HG03520 (cell line): ENCODE measurements at regions not wholly inside any gene's neighbourhood (a gene's known extent, or its start where the extent isn't known, plus 50 kb on each side); places are given as distances from the start of the nearest gene placed in this dataset.

Experiments used
- ATAC-seq: cut with Tn5 transposase; IDR thresholded peaks from one replicate; pipeline ENCODE4 v1.9.1; 2021; ENCODE audit warnings: mild to moderate bottlenecking, moderate library complexity; ENCODE audit not compliant: unreplicated experiment

DNA sequence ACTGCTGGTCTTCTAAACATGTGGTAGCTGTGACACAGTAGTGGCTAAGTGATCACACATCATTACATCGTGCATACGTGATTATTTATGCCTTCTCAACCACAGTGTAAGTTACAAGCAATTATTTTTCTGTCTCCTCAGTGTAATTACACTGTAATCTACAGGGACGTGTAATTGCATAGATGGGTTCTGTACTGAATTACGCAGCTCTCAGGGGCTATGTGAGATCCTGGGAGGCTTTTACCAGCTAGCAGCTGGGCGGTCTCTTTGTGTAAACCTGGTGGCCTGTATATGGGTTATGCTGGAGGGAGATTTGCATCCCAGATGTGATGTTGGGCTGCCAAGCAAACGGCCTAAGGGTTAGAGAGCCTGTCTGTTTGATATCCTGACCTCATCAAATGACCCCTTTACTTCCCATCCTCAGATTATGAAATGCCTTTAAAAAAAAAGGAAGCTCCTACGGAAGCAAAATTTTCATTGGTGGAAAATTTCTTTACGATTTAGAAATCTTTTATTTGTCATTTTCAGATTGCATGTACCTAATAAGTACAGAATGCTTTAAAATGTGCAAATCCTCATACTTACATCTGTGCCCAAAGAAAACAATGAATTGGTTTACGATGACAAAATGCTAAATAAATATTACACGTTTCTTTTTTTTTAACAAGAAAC lies 402.8 kb upstream of the JAG1 start:
- no peak for ATAC-seq

DNA sequence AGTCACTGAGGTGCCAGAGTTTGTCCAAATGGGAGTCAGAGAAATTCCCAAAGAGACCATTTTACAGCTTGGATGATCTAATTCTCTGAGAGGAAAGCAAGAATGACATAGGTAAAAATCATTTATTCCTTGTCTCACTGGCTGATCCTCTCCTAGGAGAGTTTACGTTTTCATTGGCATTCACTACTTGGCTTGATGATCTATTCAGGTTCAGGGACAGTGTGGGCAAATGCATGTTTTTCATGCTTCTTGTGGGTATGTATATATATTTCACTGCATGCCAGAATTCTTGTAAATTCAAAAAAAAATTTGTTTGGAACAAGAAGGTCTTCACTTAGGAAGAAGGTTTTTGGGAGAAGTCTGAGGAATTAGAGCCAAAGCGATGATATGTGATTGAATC lies 403.4 kb upstream of the JAG1 start:
- ATAC-seq: no peak

DNA sequence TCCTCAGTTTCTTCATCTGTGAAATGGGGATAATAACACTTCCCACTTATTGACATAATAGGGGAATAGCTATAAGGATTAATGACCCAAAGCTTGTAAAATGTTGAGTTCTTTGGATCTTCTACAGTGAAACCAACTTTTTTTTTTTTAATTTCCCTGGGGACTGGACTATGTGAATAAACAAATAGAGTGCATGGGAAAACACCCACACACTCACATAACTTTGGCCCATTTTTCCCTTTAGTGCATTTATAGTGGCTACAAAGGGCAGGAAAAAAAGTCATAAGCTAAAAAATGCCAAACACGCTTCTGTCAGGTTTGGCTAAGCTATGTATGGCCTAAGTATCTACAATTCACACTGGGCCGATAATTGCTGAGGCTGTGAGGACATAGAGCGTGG lies 406.2 kb upstream of the JAG1 start:
- no peak for ATAC-seq

DNA sequence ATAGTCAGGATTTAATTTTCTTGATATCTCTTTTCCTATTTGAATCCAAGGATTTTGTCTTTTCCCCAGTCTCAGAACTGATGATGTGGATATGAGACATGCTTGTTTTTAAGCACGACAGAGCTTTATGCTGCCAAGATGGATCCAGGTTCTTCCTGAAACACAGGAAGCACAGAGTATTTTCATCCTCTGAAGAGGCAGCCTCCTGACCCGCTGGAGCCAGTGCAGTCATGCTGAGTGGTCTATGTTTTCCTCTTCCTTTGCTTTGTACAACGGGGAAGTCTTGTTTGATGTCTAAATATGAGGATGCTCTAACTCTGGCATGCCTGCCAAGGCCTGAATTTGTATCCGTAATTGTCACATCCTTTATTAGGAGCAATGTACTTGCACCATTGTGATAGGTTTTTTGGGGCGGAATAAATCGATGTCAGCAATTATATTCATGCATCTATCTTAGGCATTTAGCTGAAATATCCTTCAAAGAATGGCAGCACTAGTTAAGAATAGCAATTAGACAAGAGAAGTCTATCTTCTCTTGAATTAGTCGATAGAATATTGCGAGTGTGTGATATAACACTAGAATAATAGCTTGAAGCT lies 407.1 kb upstream of the JAG1 start:
- no peak for ATAC-seq

DNA sequence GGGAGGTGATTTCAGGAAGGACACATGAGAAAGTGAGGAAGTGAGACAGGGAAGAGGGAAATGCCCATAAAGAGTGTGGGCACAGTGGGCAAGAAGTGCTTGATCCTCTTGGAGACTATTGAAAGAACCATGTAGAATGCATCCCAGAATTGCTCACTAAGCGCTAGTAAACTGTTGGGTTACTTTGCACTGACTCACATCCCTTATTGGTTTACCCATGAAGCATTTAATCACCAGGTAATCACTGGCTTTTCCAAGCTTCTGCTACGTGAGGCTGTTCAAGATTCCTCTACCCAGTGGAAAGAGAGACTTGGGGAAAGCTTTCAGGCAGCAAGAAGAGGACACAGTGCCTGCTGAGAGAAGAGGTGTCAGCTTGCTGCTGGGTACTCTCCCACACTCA lies 410.0 kb upstream of the JAG1 start:
- no peak for ATAC-seq

DNA sequence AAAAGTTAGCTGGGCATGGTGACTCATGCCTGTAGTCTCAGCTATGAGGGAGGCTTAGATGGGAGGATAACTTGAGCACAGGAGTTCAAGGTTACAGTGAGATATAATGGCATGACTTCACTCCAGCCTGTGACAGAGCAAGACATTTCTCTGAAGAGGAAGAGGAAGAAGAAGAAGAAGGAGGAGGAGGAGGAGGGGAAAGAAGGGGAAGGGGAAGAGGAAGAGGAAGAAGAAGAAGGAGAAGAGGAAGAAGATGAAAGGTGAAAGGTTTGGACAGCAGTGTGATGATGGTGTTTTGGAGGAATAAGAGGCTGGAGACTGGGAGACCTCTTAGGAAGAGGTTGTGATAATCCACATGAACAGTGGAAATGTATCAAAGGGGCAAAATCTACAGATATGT lies 410.7 kb upstream of the JAG1 start:
- ATAC-seq: no peak

DNA sequence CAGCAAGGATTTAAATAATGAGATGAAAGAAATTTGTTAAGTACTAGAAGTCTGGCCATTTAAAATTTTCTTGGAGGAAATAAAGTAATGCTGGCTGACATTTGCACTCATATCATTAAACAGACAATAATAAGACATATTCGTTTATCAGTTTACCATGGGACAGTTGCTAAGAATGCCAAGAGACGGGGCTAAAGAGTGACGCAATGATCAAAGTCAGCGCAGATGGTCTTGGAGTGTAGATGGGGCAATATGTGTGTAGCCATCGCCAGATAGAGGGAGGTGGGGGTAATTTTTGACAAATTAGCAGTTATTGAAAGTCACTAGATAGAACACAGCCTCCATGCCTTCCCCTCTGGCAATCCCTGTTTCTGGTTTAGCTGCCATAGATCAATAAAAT lies 413.2 kb upstream of the JAG1 start:
- ATAC-seq: no peak

DNA sequence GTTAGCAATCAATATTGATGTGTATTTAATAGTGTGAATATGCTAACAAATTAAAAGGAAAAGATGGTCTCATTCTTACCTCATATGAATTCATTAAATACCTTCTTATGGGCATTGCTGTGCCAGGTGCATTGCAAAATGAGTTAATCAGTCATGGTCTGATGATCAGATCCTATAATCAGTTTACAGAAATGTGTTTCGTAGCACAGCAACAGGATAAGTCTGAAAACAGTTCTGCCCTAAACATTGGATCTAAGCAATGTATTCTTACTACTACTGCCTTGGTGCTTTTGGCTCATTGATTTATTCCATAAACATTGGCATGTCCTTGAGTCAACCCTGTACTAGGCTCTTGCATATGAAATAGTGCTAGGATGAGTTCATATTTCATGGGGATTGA lies 417.0 kb upstream of the JAG1 start:
- no peak for ATAC-seq

DNA sequence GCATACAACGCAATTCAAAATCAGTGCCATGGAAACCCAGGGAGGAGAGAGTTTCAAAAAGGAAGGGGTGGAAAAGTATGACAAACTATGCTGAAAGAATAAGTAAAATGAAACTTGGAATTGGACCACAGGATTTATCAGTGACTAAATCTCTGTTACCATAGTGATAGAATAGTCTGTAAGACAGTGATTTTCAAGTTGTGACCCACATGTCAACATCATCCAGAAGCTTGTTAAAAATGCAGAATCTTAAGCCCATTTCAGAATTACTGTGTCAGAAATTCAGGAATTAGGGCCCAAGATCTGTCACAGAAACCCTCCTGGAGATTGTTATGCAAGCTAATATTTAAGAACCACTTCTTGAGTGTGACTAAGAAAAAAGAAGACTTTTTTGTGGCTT lies 417.7 kb upstream of the JAG1 start:
- ATAC-seq: no peak

DNA sequence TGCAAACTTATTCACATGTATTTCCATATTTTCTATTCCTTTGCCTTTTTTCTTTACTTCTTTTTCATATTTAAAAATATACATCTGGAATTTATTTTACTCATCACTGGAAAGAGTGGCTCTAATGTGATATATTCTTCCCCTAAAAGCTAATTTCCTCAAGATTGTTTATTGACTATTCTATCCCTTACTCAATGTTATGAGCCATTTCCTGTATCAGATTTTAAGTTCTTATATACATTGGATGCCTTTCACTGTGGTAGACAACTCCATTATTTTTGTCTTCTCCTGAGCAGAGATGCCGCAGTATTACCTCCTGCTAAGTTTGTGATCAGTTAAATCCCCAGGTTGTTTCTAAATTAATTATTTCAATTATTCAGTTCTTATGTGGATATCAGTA lies 418.4 kb upstream of the JAG1 start:
- ATAC-seq: no peak

DNA sequence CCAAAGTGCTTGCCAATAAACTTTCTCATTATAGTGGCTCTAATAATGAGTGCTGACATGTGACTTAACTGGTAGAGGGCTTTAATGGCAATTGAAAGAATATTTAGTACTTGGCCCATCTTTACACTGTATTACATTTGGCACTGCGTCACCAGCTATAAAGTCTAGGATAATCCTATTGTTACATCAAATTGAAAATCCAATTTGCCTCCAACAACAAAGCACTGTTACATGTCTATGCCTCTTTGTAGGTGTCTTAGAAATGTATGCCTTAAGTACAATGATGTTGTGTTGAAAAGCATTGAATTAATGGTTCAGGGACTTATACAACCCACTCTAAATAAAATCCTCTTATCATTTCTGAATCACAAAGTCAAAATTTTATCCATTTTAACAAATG lies 420.4 kb upstream of the JAG1 start:
- ATAC-seq: no peak

DNA sequence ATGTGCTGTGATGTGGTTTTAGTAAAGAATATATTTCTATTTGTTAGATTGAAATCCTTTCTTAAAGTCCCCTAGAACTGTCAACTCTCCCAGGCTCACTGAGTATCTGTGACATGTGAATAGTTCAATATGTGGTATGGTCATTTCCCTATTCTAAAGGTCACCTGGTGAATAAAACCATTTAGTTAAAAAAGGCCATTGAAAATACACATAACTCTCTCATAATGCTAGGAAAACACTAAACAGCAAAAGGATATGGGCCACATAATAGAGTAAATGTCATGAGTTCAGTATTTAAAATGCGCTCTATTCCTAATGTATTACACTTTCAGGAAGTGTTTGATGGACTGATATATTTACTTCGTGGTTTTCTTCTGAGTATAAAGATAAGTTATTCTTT lies 420.9 kb upstream of the JAG1 start:
- ATAC-seq: no peak

DNA sequence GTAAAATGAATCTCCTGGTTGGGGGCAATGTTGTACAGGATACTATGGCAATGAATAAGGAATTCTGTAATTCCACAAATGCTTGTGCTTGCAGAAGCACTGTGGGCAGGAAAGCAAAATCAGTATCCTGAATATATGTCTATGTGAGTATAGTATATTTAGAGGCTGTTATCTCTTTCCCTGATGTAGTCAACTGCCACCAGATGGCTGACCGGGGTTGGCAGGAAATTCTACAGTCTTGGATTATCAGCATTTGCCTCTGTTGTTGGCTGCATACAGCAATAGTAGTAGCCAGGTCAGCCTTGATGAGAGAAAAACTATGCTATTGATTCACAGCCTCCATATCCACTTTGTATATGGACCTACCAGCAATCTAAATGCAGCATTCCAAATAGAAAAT lies 425.1 kb upstream of the JAG1 start:
- ATAC-seq: no peak

DNA sequence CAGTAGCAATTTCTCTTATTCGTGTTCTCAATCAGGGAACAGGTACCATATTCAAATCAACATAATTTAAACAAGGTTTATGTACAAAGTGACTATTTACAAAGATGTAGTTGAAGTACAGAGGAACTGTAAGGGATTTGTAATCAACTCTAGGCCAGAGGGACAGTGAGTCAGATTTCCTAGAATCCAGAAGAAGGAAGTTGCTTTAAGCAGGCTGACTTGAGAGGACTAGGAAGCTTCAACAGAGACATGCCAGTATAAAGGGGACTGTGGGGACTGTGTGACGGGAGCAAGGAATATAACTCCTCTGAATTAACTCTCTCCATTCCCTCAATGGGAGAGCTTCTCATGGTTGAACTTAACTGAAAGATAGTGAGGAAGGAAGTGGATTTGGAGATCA lies 427.4 kb upstream of the JAG1 start:
- no peak for ATAC-seq

DNA sequence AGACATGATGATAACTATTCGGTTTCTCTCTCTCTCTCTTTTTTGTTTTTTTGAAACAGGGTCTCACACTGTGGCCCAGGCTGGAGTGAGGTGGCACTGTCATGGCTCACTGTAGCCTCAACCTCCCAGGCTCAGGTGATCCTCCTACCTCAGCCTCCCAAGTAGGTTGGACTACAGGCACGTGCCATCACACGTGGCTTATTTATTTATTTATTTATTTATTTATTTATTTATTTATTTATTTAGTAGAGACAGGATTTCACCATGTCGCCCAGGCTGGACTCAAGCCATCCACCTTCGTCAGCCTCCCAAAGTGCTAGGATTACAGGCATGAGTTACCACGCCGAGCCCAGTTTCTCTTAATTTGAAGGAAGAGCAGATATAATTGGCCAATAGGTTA lies 427.9 kb upstream of the JAG1 start:
- ATAC-seq: no peak

DNA sequence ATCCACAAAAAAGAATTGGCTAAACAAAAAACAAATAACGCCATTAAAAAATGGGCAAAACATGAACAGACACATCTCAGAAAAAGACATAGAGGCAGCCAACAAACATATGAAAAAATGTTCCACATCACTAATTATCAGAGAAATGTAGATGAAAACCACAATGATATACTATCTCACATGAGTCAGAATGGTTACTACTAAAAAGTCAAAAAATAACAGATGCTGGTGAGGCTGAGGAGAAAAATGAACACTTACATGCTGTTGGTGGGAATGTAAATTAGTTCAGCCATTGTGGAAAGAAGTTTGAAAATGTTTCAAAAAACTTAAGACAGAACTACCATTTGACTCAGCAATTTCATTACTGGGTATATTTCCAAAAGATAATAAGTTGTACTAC lies 430.1 kb upstream of the JAG1 start:
- ATAC-seq: no peak

DNA sequence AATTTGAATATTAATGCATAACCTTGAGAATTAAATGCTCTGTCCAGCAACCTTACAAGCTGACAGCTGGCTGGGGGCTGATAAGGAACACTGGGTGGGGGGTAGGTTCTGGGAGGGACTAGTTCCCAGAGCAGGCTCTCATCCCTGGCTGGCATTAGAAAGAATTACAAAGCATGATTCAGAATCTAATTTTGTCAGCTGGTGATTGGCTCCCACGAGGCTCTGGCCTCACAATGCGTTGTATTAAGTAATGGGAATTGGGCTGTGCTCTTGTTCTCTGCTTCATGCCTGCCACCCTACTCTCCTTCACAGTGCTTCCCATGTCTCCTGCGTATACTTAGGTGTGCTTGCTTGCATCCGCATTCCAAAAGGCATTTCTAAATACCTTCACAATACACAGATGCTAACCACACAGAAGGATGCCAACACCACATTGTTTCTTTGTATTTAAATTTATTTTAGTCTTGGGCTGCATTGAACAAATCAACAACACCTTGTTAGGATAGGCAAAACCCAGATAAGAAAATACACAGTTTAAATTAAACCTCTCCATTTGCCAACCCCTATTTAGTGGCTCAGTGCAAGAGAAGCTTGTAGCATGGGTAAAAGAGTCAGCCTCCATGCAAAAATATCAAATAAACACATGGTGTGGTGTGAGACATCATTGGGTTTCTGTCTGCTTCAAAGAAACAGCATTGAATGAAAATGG lies 434.5 kb upstream of the JAG1 start:
- ATAC-seq: no peak

DNA sequence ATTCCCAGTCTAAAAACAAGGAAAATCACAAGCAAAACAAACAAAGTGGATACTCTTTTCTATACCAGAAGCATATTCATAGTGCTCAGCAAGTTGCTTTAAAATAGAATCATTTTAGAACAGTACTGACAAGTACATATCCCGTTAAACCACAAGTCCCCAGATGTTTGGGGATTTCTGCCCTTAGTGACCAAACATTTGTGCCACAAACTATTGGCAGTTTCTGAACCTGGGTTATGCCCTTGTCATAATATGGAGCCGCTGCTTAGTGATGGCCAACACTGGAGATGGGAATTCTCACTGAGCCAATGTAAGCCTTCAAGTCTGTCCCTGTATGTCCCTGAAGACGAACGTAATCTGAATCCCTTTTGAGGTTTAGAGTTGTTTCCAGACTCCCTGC lies 436.7 kb upstream of the JAG1 start:
- no peak for ATAC-seq

DNA sequence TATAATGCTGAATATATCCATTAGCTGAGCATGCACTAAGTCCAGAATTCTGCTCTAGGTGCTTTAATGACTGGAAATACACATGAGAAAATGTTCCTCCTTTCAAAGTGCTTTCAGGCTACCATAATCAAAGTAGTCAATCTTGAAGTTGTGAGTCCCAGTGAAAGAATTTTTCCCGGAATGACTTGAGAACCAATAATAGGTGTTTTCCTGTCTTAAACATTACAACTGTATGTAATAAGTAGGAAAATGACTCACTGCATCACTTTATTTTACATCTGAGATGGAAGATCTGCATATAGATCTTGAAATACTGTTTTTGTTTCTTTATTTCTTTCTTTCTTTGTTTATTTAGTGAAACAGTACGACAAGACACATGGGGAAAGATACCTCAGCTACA lies 437.4 kb upstream of the JAG1 start:
- ATAC-seq: no peak

DNA sequence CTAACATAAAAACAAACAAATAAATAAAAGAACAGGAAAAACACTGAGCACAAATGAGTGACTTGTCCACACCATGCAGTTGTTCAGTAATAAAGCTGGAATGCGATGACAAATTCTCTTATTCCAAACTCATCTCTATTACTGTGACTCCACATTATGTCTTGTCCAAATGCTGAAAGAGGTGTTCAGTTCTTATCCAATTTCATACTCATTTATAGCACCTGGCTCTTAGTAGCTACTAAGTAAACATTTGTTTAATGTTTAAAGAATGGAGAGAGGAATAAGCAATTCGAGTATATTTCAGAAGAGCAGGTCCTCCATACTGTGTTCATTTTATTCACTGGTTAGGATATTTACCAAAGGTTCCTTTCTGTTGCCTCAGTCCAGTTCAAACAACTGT lies 439.0 kb upstream of the JAG1 start:
- ATAC-seq: no peak

DNA sequence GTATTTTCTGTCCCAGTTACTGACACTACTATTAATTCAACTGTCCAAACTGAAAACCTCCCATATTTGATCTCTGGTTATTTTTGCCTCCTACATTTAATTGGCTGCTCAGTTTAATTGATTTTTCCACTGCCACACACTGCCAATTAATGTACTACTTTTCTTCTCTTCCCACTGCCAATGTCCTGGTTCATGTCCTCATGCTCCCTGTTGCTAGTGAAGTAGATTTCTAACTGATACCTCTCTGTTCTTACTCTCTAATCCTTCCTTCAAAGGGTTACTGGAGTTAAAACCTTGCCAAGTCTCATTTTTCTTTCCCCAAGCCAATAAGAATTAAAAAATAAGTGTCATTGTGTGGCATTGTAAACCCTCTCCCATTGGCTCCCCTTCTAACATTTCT lies 440.6 kb upstream of the JAG1 start:
- no peak for ATAC-seq

DNA sequence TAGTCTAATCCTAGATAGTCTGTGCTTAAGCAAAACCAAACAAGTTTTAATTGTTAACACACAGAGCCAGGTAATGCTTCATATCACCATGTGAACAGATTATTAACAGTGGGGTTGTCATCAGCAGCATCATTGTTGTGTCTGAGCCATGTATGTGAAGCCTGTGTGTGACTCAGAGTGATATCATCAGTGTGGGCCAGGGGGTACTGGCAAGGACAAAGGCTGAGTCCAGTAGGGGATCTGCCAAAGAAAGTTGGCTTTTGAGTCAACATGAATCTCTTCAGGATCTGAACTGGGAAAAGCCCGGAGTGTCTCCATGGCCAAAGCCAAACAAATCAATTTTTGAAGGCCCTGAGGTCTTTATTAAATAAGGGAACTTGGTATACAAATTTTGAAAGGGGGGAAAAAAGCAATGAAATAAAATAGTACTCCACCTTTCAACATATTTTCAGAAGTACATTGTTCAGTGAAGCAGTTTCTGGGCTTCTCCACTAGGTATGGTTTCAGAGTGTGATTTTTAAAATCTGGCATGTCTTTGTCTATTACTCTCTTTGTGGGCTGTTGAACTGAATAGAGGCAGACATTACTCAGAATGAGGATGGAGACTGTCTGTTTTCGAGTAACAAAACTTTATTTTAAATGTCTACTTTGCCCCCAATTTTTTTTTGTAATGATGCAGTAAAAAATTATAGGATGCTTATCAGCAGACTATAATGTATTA lies 444.2 kb upstream of the JAG1 start:
- no peak for ATAC-seq
